ENCODE measurements at regions not wholly inside any gene's neighbourhood (a gene's known extent, or its start where the extent isn't known, plus 50 kb on each side); places are given as distances from the start of the nearest gene placed in this dataset.

GRCh38 chr5:135204151-135204600 is 170.1 kb upstream of the PITX1 start:
- DNase-seq (ENCODE audit: low spot score) = no peak

- DNase-seq (ENCODE audit: low spot score) = no peak
These were observed 169.6 kb upstream of the PITX1 start for GRCh38 chr5:135203593-135204036.

GRCh38 chr5:135203019-135203418 is 169.0 kb upstream of the PITX1 start:
- DNase-seq (ENCODE audit: low spot score) = no peak

GRCh38 chr5:135199919-135200318 is 165.9 kb upstream of the PITX1 start:
- DNase-seq (ENCODE audit: low spot score) = no peak

GRCh38 chr5:135196483-135196882 is 162.5 kb upstream of the PITX1 start:
- DNase-seq (ENCODE audit: low spot score) = no peak

GRCh38 chr5:135195270-135195608 is 161.2 kb upstream of the PITX1 start:
- peak; percentile 42 for DNase-seq (ENCODE audit: low spot score)

GRCh38 chr5:135194573-135195269 is 160.7 kb upstream of the PITX1 start:
- no peak for DNase-seq (ENCODE audit: low spot score)

GRCh38 chr5:135194126-135194488 is 160.1 kb upstream of the PITX1 start:
- DNase-seq (ENCODE audit: low spot score) = no peak

GRCh38 chr5:135193213-135194125 is 159.4 kb upstream of the PITX1 start:
- DNase-seq (ENCODE audit: low spot score) = no peak

- DNase-seq (ENCODE audit: low spot score) = no peak
These were observed 158.3 kb upstream of the PITX1 start for GRCh38 chr5:135192351-135192750.

GRCh38 chr5:135191084-135191826 is 157.2 kb upstream of the PITX1 start:
- peak; percentile 36 for DNase-seq (ENCODE audit: low spot score)

GRCh38 chr5:135190416-135191083 is 156.5 kb upstream of the PITX1 start:
- DNase-seq (ENCODE audit: low spot score) = no peak

- DNase-seq (ENCODE audit: low spot score) = no peak
These were observed 155.0 kb upstream of the PITX1 start for GRCh38 chr5:135189024-135189423.

- no peak for DNase-seq (ENCODE audit: low spot score)
These were observed 154.3 kb upstream of the PITX1 start for GRCh38 chr5:135188233-135188914.

GRCh38 chr5:135186662-135187522 is 152.9 kb upstream of the PITX1 start:
- DNase-seq (ENCODE audit: low spot score) = no peak

- peak; percentile 28 for DNase-seq (ENCODE audit: low spot score)
These were observed 151.5 kb upstream of the PITX1 start for GRCh38 chr5:135185481-135186065.

GRCh38 chr5:135184646-135185045 is 150.6 kb upstream of the PITX1 start:
- no peak for DNase-seq (ENCODE audit: low spot score)

- no peak for DNase-seq (ENCODE audit: low spot score)
These were observed 149.4 kb upstream of the PITX1 start for GRCh38 chr5:135183464-135183863.

- no peak for DNase-seq (ENCODE audit: low spot score)
These were observed 148.6 kb upstream of the PITX1 start for GRCh38 chr5:135182675-135183074.

GRCh38 chr5:135181653-135182052 is 147.6 kb upstream of the PITX1 start:
- no peak for DNase-seq (ENCODE audit: low spot score)

All from pons (tissue), 1 donor.